GM18507 (cell line): ENCODE measurements at regions not wholly inside any gene's neighbourhood (a gene's known extent, or its start where the extent isn't known, plus 50 kb on each side); places are given as distances from the start of the nearest gene placed in this dataset.
"Not testable (repeated sequence)": the region's sequence is repeated elsewhere in the genome, so short reads cannot be mapped to it uniquely, and the experiment has no call there.

Experiments
- DNase-seq: peaks from one replicate; pipeline ENCODE4 v3.0.0; 2011; ENCODE audit warnings: low read depth; ENCODE audit not compliant: insufficient read length; ENCODE audit errors: extremely low spot score
- FAIRE-seq: peaks from 2 replicates; lab custom pipeline; 2011; peaks lifted over from hg19 to GRCh38; lab: Jason Lieb, UNC

DNA sequence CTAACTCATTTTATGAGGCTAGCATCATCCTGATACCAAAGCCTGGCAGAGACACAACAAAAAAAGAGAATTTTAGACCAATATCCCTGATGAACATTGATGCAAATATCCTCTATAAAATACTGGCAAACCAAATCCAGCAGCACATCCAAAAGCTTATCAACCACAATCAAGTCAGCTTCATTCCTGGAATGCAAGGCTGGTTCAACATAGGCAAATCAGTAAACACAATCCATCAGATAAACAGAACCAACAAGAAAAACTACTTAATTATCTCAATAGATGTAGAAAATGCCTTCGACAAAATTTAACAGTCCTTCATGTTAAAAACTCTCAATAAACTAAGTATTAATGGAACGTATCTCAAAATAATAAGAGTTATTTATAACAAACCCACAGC, 433.3 kb downstream of the TFEC start:
- not testable (repeated sequence) for FAIRE-seq, DNase-seq

DNA sequence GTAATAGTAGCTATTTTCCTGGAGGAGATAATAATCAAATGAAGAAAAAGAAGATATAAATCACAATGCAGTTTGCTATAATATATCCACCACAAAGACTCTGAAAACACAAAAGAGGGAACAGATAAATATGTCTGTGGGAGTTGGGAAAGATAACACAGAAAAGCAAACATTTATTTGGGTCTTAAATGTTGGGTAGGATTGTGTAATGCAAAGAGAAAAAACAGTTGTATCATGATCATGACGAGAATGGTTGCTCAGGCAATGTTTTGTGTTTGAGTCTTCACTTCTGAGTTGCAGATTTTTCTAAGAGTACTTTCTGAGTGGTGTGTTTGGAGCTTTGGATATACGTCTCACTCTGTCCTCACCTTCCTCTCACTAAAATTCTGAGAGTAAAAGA, 437.5 kb downstream of the TFEC start:
- FAIRE-seq, result no peak
- no peak for DNase-seq

DNA sequence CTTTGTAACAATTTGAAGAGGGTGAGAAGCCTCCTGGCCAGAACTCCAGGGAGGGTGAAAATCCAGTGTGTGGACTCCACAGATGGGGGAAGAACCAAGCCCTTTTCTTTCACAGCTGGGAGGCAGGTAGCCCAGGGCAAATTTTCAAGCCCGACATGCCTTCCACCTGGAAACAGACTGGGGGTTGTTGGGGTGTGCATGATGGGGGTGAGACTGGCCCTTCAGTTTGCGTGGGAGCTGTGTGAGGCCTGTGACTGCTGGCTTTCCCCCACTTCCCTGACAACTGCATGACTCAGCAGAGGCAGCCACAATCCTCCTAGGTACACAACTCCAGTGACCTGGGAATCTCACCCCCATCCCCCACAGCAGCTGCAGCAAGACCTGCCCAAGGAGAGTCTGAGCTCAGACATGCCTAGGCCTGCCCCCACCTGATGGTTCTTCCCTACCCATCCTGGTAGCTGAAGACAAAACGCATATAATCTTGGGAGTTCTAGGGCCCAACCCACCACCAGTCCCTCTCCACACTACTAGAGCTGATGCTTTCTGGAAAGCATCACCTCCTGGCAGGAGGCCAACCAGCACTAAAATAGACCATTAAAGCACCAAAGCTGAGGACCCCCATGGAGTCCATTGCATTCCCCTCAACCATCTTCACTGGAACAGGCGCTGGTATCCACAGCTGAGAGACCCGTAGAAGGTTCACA, 445.4 kb downstream of the TFEC start:
- no peak for DNase-seq

DNA sequence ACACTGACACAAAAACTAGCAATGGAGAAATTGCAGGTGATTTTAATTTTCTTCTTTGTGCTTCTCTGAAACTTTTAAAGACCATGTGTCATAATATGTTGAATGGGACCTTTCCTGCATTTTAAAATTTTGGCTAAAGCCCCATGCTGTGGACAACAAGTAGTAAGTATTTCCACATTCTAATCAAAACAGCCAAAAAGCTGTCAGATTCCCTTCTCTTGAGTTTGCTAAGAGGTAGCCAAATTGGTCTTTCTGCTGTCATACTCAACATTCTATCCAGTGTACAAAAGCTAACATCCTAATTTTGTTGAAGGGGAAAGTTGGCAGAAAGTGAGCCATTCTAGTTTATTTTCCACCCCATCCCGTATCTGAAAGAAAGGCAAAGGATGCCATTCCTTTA, 447.6 kb downstream of the TFEC start:
- DNase-seq, result no peak
- no peak for FAIRE-seq

More for the DNA sequence above, 445.4 kb downstream of the TFEC start:
- no peak for FAIRE-seq

DNA sequence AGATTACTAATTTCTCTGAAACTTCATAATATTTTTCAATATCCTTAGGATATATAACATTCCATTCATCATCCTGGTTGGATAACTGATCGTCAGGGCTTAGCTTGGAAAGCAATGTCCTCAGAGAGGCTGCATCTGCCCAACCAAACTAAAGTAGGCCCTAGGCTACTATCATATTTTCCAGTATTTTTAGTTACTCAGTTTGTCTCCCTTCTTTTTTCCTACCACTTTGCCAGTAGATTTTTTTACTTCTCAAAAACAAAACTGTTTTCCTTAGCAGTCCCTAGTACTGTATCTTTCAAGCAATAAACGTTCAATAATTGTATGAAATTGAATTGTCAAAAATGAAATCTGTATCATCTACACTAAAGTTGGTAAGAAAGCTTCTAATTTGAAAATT, 452.0 kb downstream of the TFEC start:
- no peak for DNase-seq
- FAIRE-seq, result no peak

DNA sequence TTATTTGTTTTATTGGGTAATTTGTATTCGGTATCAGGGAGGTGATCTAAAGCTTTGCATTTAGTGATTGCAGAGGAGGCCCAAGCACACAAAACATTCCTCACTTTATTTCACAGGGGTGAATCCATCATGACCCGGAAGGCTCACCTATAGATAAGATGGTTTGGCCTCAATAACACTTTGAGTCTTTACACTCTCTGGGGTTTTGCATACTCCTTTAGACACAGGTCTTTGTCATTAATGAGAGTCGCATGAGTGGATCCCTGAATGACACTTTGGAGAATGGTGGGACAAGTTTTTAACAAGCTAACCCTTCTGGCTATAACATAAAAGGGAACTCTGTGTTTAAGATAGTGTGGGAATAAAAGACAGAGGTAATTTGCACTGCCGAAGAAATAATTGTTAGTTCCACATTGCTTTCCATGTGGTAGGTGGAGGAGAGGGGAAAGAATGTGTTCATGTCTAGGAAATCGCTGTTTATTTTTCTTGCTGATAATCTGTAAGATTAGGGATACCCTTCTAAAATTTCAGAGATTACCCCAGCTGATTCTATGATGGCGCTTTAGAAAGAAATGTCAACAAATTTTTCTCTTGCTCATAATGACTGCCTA, 455.8 kb downstream of the TFEC start:
- no peak for FAIRE-seq
- DNase-seq, result no peak

DNA sequence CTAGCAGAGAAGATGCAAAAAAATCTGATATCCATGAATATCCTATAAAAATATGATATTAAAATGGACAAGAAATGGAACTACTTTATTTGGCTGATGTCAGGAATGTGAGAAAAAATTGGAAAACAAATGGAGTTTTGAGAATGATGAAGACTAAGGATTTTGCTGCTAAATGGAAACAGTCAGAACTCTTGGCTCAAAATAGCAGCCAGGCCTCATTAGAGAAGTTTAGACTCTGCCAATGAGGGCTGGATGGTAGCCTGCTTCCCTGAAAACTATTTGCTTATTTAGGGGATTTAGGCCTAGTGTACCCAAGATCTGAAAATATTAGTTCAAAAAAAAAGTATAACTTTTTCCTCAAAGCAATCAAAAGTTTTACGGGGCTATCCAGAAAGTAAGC, 458.5 kb downstream of the TFEC start:
- FAIRE-seq (no peak), DNase-seq (no peak)

DNA sequence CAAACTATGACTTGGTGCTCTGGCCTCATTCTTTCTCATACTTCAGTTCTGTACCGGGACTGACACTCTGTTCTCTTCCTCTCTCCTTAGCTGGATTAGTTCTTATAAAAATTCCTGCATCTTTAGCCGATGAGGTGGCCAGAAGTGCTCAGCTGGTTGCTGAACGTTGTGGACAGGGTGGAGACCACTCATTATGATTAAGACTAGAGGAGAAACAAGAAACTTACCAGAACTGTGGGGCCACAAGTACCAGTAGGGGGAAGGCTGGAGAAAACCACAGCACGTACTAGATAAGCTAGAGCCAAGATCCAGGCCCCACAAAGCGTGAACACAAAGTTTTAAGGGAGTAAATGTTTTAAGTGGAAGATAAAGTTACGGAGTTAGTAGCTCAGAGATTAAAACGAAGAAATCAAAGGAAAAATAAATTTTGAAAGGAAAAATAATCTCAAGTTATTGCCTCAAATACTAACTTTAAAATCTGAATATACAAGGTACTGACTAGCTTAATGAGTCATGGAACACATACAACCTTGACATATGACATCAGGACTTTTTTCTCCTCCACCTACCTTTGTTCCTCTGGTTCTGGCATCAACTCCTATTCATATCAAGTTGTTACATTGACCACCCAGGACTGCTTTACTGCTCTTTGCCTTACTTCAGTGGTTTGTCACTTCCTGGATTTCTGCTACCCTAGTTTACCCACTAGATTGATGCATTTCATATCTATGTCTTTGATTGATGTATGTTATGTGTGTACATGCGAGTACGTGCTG, 469.0 kb downstream of the TFEC start:
- no peak for FAIRE-seq

DNA sequence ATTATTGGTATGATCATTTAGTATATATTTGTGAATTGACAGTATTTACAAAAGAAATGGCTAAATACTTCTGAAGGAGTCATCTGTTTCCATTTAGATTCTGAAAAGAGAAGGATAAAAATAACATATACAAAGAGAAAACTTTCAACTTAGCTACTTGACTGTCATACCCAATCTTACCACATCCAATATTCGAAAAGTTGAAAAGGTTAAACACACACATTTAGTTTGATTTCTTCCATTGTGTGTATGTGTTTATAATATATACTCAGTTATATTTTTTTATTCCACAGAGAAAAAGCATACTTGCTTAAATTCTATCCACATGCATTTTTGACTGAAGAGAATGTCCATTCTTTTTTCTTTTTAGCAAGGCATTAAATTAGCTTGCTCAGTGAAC, 470.7 kb downstream of the TFEC start:
- DNase-seq (no peak), FAIRE-seq (no peak)

More for the DNA sequence above, 469.0 kb downstream of the TFEC start:
- no peak for DNase-seq

DNA sequence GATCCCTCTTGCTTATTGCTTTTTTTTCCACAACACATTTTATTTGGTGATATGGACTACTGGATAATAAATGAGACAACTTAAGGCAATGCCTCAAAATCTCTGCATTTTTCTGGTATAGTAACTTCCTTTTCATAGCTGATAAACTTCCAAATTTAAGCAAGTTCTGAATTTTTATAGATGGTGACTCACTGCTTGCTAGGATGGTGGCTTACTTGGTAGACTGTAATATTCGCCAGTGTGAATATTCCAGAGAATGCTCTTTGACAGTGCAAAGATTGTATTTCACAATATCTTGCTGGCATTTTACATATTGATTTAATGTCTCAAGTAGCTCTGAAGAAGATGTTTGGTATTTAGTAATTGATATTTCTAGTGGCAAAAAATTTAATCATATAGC, 472.4 kb downstream of the TFEC start:
- DNase-seq (no peak), FAIRE-seq (no peak)

DNA sequence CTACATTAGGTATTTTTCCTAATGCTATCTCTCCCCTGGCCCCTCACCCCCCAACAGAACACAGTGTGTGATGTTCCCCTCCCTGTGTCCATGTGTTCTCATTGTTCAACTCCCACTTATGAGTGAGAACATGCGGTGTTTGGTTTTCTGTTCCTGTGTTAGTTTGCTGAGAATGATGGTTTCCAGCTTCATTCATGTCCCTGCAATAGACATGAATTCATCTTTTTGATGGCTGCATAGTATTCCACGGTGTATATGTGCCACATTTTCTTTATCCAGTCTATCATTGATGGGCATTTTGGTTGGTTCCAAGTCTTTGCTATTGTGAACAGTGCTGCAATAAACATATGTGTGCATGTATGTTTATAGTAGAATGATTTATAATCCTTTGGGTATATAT, 473.3 kb downstream of the TFEC start:
- not testable (repeated sequence) for FAIRE-seq, DNase-seq

DNA sequence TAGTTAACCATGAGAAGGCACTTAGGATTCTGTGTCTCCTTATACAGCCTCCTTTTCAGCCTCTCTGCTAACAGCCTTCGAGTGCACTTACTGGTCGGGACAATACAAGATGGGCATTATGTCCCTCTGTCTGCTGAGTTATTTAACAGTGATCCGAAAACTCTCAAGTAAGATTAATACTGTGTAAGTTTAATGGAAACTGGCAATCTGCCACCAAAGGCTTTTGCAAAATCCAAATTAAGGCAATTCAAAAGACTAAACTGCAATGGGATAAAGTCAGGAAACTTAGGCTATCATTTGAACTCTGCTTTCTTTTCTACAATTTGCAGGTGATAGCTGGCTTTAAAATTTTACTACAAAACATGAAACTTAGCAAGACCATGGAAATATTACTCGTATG, 477.8 kb downstream of the TFEC start:
- DNase-seq (no peak), FAIRE-seq (no peak)

DNA sequence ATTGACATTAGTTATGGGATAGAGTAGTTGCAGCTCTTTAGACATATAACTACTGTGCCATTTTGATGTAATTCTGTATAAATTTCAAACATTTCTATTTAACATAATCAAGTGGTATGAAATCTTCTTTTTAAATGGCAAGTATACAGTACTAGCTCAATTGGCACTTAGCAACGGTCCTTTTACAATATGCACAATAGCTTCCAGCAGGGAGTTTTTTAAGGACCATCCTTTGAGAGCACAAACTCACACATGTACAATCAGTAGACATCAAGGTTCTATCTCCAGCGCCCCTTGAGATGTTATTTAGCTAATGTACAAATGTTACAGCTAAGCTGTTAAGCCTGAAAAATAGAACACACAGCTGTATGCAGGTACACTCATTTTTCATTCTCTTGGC, 480.7 kb downstream of the TFEC start:
- FAIRE-seq (no peak), DNase-seq (no peak)

DNA sequence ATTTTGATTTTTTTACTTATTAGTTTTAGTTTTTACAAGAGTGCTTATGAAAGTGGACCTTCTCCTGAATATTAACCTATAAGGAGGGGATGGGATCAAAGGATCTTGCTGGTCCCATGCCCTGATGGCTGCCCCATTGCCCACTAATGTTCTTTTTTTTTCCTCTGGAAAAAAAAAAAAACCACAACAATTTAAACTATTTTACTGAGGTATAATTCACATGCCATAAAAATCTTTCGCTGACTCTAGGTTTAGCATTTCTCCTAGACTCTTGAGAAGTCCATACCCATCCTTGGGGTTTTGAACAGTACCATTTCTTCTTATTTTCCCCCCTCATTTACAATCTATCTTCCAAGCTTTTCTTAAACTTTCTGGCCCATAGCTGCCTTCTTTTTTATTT, 481.8 kb downstream of the TFEC start:
- FAIRE-seq, result no peak

DNA sequence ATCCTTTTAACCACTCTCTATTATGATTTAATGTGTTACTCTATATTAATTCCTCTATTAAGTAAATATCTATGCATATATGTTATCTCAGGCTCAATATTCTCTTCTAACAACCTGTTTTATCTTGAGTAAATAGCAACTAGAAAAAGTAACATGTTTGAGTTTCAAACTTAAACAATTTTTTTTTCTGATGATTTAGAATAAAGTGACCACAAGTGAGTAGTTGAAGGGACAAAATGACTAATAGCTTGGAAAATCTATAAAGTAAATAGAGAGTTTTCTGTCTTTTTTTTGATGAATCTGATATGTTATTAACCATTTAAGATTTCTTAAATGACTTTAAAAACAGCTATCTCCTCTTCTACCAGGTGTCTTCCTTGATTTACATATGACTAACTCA, 483.8 kb downstream of the TFEC start:
- DNase-seq (no peak), FAIRE-seq (no peak)

More for the DNA sequence above, 481.8 kb downstream of the TFEC start:
- no peak for DNase-seq

DNA sequence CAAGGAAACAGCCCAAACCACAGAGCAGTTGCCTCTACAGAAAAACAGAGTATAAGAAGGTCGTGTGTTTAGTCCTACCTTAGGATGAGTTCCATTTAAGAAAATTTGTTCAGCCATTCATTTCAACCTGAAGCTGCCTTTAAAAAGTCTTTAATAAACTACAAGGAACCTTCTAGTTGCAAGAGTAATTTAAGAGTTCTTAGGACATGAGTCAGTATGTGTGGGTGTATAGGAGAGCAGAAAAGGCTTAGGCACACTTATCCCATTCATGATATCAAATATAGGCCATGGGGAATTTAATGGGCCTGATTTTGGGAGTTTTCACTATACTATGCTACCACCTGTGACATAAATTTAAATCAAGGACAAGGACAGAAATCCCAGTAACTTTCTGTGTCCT, 496.8 kb downstream of the TFEC start:
- FAIRE-seq, result no peak
- DNase-seq, result no peak

DNA sequence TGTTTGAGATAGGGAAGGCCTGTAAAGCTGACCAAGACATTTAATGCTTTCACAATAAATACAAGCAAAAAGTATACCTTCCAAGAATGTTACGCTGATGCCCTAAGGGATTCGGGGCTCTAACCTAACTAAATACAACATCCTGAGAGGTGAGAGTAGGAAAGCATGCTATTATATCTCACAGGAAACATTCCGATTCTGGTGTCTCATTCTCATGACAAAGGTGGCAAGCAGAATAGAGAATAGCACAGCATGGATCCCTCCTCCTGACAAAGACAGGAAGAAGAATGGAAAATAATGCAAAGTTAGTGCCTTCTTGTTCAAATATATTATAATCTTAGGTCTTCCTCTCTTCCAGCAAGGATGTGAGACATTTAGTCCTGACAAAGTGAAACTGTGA, 504.3 kb downstream of the TFEC start:
- DNase-seq (no peak), FAIRE-seq (no peak)

DNA sequence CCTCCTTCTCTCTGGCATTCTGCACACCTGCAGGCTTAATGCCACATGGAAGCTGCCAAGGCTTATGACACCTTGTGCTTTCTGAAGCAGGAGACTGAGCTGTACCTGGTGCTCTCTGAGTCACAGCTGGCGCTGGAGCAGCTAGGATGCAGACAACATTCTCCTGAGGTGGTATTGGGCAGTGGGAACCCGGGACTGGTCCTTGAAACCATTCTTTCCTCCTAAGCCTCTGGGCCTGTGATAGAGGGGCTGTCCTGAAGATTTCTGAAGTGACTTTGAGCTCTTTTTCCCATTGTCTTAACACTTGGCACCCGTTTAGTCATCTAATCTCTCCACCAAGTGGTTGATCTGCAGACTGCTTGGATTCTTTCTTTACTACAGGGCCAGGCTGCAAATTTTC, 508.4 kb downstream of the TFEC start:
- FAIRE-seq (no peak), DNase-seq (no peak)

DNA sequence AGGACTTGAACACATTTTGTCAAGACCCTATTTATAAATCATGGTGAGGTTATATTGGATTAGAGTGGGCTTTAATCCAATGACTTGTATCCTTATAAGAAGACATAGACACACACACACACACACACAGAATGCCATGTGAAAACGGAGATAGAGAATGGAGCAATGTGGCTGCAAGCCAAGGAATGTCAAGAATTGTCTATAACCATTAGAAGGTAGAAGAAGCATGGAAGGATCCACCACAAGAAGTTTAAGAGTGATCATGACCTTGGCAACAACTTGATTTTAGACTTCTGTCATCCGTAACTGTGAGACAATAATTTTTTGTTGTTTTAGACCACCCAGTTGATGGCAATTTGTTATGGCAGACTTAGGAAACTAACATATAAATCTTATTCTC, 514.2 kb downstream of the TFEC start:
- FAIRE-seq, result no peak
- no peak for DNase-seq

DNA sequence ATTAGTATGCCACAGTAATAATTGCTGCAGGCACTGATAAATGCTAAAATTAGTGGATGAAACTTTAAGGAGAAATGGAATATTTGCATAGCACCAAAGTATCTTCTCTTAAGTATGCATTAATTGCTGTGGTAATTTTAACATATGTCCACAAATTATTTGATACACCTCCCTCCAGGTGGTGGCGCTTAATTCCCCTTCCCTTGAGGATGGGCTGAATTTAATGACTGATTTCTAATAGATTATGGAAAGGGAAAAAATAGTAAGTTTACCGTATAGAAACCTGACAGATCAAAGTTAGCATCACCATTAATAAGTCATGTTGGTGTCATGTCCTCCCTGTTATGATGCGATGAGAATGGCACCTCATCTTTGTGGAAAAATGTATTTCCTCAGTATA, 519.2 kb downstream of the TFEC start:
- DNase-seq, result no peak
- no peak for FAIRE-seq

DNA sequence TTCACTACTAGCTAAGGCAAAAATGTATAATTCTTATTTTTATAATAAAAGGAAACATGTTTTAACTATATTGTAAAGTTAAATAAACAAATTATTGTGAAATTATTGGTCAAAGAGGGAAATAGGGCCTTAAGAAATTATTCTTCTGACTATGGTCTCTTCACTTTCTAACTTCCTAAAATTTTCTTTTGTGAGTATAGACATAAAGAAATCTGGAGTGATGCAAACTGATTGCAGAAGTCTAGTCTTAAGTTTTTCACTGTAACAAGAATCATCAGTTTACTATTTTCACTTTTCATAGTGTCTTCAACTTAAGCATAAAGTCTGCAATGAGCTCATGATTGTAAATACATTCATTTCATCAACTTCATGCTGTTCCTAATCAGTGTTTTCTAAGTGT, 525.4 kb downstream of the TFEC start:
- FAIRE-seq, result no peak

More for the DNA sequence above, 525.4 kb downstream of the TFEC start:
- DNase-seq, result no peak
